ENCODE measurements at regions not wholly inside any gene's neighbourhood (a gene's known extent, or its start where the extent isn't known, plus 50 kb on each side); places are given as distances from the start of the nearest gene placed in this dataset.
A peak's percentile ranks its signal among the peaks of the same experiment; 100 is the strongest.

GRCh38 chr13:40479196-40479845, 187.1 kb downstream of the FOXO1 start:
- peak overlapping the region in 2 of 10 donors; percentile 20 to 79 for H3K4me3 Mint-ChIP-seq
- intact Hi-C loops (cut with micrococcal nuclease), result no loop called here

GRCh38 chr13:40480012-40480914, 186.2 kb downstream of the FOXO1 start:
- peak in 1 of 9 donors; percentile 28 for DNase-seq
- Histone ChIP-seq H3K4me3 (ENCODE audit: low read length) (no peak overlapping the region), H3K4me1 (ENCODE audit: control insufficient read depth in 2 of 2, insufficient read depth in 2 of 2, low read length in 2 of 2) (peaks cover 19 to 60% of the 10 kb centered on the region in 2 donors), H3K9me3 (ENCODE audit: control insufficient read depth in 2 of 3, low read length in 3 of 3) (no peaks in the 10 kb centered on the region), H3K27me3 (ENCODE audit: control insufficient read depth in 2 of 2, insufficient read depth in 2 of 2, low read length in 2 of 2) (no peaks in the 10 kb centered on the region), H3K36me3 (ENCODE audit: control insufficient read depth in 2 of 3, insufficient read depth in 3 of 3, low read length in 3 of 3) (no peaks in the 10 kb centered on the region), H3K27ac (ENCODE audit: low read depth, low read length) (no peak overlapping the region)
- POLR2A ChIA-PET, result interaction anchor here (1.1 to 1.8 kb wide), 3 partner anchors 8 to 293 kb away, joined by 3 to 4 read pairs (median 3); no protein-coding TSS in a partner anchor
- H3K36me3 Mint-ChIP-seq, result peaks cover 0 to 13% (median 0%) of the 10 kb centered on the region in 5 donors
- H3K27ac Mint-ChIP-seq, result peak overlapping the region; percentile 56 to 99 (median 91)
- peaks cover 0 to 9% (median 0%) of the 10 kb centered on the region in 11 donors for H3K9me3 Mint-ChIP-seq
- CTCF ChIA-PET, result interaction anchor here (0.7 to 1.4 kb wide), 2 partner anchors 22 to 290 kb away, joined by 3 read pairs; no protein-coding TSS in a partner anchor
- H3K4me3 Mint-ChIP-seq, result peak overlapping the region in 9 of 10 donors; percentile 55 to 79 (median 70)
- no peaks in the 10 kb centered on the region for H3K27me3 Mint-ChIP-seq
- peaks cover 34 to 89% (median 79%) of the 10 kb centered on the region in 7 donors for H3K4me1 Mint-ChIP-seq
- intact Hi-C loops (cut with micrococcal nuclease), result loop anchor here in 1 of 2 donors (5.0 kb wide), 1 partner anchor 453 kb away; no protein-coding TSS in a partner anchor
- ATAC-seq, result peak; percentile 3

More at GRCh38 chr13:40479196-40479845, 187.1 kb downstream of the FOXO1 start:
- peaks cover 0 to 11% (median 0%) of the 10 kb centered on the region in 5 donors for H3K36me3 Mint-ChIP-seq
- ChIA-PET POLR2A (no interaction called here), CTCF (interaction anchor here (0.7 kb wide), 1 partner anchor 21 kb away, joined by 3 read pairs; no protein-coding TSS in a partner anchor)
- Histone ChIP-seq H3K4me1 (ENCODE audit: control insufficient read depth in 2 of 2, insufficient read depth in 2 of 2, low read length in 2 of 2) (peaks cover 9 to 50% of the 10 kb centered on the region in 2 donors), H3K4me3 (ENCODE audit: low read length) (no peak overlapping the region), H3K27ac (ENCODE audit: low read depth, low read length) (no peak overlapping the region), H3K36me3 (ENCODE audit: control insufficient read depth in 2 of 3, insufficient read depth in 3 of 3, low read length in 3 of 3) (no peaks in the 10 kb centered on the region), H3K27me3 (ENCODE audit: control insufficient read depth in 2 of 2, insufficient read depth in 2 of 2, low read length in 2 of 2) (no peaks in the 10 kb centered on the region), H3K9me3 (ENCODE audit: control insufficient read depth in 2 of 3, low read length in 3 of 3) (no peaks in the 10 kb centered on the region)
- peaks cover 25 to 86% (median 77%) of the 10 kb centered on the region in 7 donors for H3K4me1 Mint-ChIP-seq
- DNase-seq (no peak), ATAC-seq (no peak)
- H3K9me3 Mint-ChIP-seq, result peaks cover 0 to 13% (median 0%) of the 10 kb centered on the region in 11 donors
- no peaks in the 10 kb centered on the region for H3K27me3 Mint-ChIP-seq
- H3K27ac Mint-ChIP-seq, result peak overlapping the region in 5 of 9 donors; percentile 24 to 96 (median 72)

- Histone ChIP-seq H3K27me3 (ENCODE audit: control insufficient read depth in 2 of 2, insufficient read depth in 2 of 2, low read length in 2 of 2) (no peaks in the 10 kb centered on the region), H3K4me3 (ENCODE audit: low read length) (no peak overlapping the region), H3K27ac (ENCODE audit: low read depth, low read length) (no peak overlapping the region), H3K36me3 (ENCODE audit: control insufficient read depth in 2 of 3, insufficient read depth in 3 of 3, low read length in 3 of 3) (no peaks in the 10 kb centered on the region), H3K4me1 (ENCODE audit: control insufficient read depth in 2 of 2, insufficient read depth in 2 of 2, low read length in 2 of 2) (peaks cover 22 to 64% of the 10 kb centered on the region in 2 donors), H3K9me3 (ENCODE audit: control insufficient read depth in 2 of 3, low read length in 3 of 3) (no peaks in the 10 kb centered on the region)
- H3K27me3 Mint-ChIP-seq, result no peaks in the 10 kb centered on the region
- ATAC-seq, result no peak
- no peak for DNase-seq
- H3K4me1 Mint-ChIP-seq, result peaks cover 42 to 90% (median 81%) of the 10 kb centered on the region in 7 donors
- H3K4me3 Mint-ChIP-seq, result peak overlapping the region in 9 of 10 donors; percentile 55 to 79 (median 70)
- intact Hi-C loops (cut with micrococcal nuclease), result loop anchor here in 1 of 2 donors (5.0 kb wide), 1 partner anchor 454 kb away; no protein-coding TSS in a partner anchor
- H3K27ac Mint-ChIP-seq, result peak overlapping the region; percentile 56 to 99 (median 91)
- CTCF ChIA-PET, result interaction anchor here (0.6 to 1.4 kb wide), 2 partner anchors 274 to 291 kb away, joined by 3 read pairs; no protein-coding TSS in a partner anchor
- peaks cover 0 to 9% (median 0%) of the 10 kb centered on the region in 11 donors for H3K9me3 Mint-ChIP-seq
- POLR2A ChIA-PET, result interaction anchor here (1.1 to 1.8 kb wide), 5 partner anchors 9 to 294 kb away, joined by 3 to 4 read pairs (median 4); no protein-coding TSS in a partner anchor
- peaks cover 0 to 13% (median 0%) of the 10 kb centered on the region in 5 donors for H3K36me3 Mint-ChIP-seq
Observed at GRCh38 chr13:40480915-40481516, 185.4 kb downstream of the FOXO1 start.

- peaks cover 0 to 14% (median 0%) of the 10 kb centered on the region in 5 donors for H3K36me3 Mint-ChIP-seq
- ChIA-PET CTCF (interaction anchor here (0.6 kb wide), 2 partner anchors 28 to 96 kb away, joined by 3 read pairs; no protein-coding TSS in a partner anchor), POLR2A (interaction anchor here (0.7 to 2.1 kb wide), 14 partner anchors 9 to 421 kb away, joined by 3 to 11 read pairs (median 4); no protein-coding TSS in a partner anchor)
- Histone ChIP-seq H3K27ac (ENCODE audit: low read depth, low read length) (peak overlapping the region; percentile 67), H3K36me3 (ENCODE audit: control insufficient read depth in 2 of 3, insufficient read depth in 3 of 3, low read length in 3 of 3) (no peaks in the 10 kb centered on the region), H3K4me1 (ENCODE audit: control insufficient read depth in 2 of 2, insufficient read depth in 2 of 2, low read length in 2 of 2) (peaks cover 32 to 78% of the 10 kb centered on the region in 2 donors), H3K9me3 (ENCODE audit: control insufficient read depth in 2 of 3, low read length in 3 of 3) (no peaks in the 10 kb centered on the region), H3K4me3 (ENCODE audit: low read length) (no peak overlapping the region), H3K27me3 (ENCODE audit: control insufficient read depth in 2 of 2, insufficient read depth in 2 of 2, low read length in 2 of 2) (no peaks in the 10 kb centered on the region)
- no peaks in the 10 kb centered on the region for H3K27me3 Mint-ChIP-seq
- ATAC-seq, result no peak
- no peak for DNase-seq
- H3K4me3 Mint-ChIP-seq, result peak overlapping the region; percentile 18 to 88 (median 77)
- peaks cover 0 to 9% (median 0%) of the 10 kb centered on the region in 11 donors for H3K9me3 Mint-ChIP-seq
- intact Hi-C loops (cut with micrococcal nuclease), result loop anchor here in 1 of 2 donors (5.0 kb wide), 1 partner anchor 456 kb away; no protein-coding TSS in a partner anchor
- H3K4me1 Mint-ChIP-seq, result peaks cover 53 to 99% (median 87%) of the 10 kb centered on the region in 7 donors
- H3K27ac Mint-ChIP-seq, result peak overlapping the region; percentile 91 to 100 (median 96)
Observed at GRCh38 chr13:40483601-40484000, 182.8 kb downstream of the FOXO1 start.

GRCh38 chr13:40484101-40484800, 182.2 kb downstream of the FOXO1 start:
- Mint-ChIP-seq H3K4me3 (peak overlapping the region; percentile 18 to 88 (median 77)), H3K9me3 (peaks cover 0 to 9% (median 0%) of the 10 kb centered on the region in 11 donors), H3K36me3 (peaks cover 0 to 14% (median 0%) of the 10 kb centered on the region in 5 donors), H3K27me3 (no peaks in the 10 kb centered on the region), H3K27ac (peak overlapping the region; percentile 91 to 100 (median 96)), H3K4me1 (peaks cover 55 to 99% (median 89%) of the 10 kb centered on the region in 7 donors)
- Histone ChIP-seq H3K27me3 (ENCODE audit: control insufficient read depth in 2 of 2, insufficient read depth in 2 of 2, low read length in 2 of 2) (no peaks in the 10 kb centered on the region), H3K4me3 (ENCODE audit: low read length) (peak overlapping the region; percentile 1), H3K4me1 (ENCODE audit: control insufficient read depth in 2 of 2, insufficient read depth in 2 of 2, low read length in 2 of 2) (peaks cover 32 to 85% of the 10 kb centered on the region in 2 donors), H3K36me3 (ENCODE audit: control insufficient read depth in 2 of 3, insufficient read depth in 3 of 3, low read length in 3 of 3) (no peaks in the 10 kb centered on the region), H3K27ac (ENCODE audit: low read depth, low read length) (peak overlapping the region; percentile 67), H3K9me3 (ENCODE audit: control insufficient read depth in 2 of 3, low read length in 3 of 3) (no peaks in the 10 kb centered on the region)
- no peak for DNase-seq
- intact Hi-C loops (cut with micrococcal nuclease), result loop anchor here (2.0 to 5.0 kb wide), 2 partner anchors 457 to 577 kb away; partner anchors contain the start of gene WBP4 (in 1 of the 2)
- ATAC-seq, result no peak
- CTCF ChIA-PET, result interaction anchor here (1.0 kb wide), 1 partner anchor 9 kb away, joined by 3 read pairs; no protein-coding TSS in a partner anchor
- POLR2A ChIA-PET, result interaction anchor here (0.6 to 2.1 kb wide), 20 partner anchors 9 to 422 kb away, joined by 3 to 11 read pairs (median 4); partner anchors contain the start of gene FOXO1

All from naive thymus-derived CD4-positive, alpha-beta T cell (primary cell).